ENCODE measurements at regions not wholly inside any gene's neighbourhood (a gene's known extent, or its start where the extent isn't known, plus 50 kb on each side); places are given as distances from the start of the nearest gene placed in this dataset.

- DNase-seq, result no peak
These were observed 109.3 kb upstream of the NUDT6 start for GRCh38 chr4:123031664-123032063.

- no peak for DNase-seq
These were observed 111.6 kb upstream of the NUDT6 start for GRCh38 chr4:123034023-123034422.

GRCh38 chr4:123035239-123035638 lies 112.8 kb upstream of the NUDT6 start:
- DNase-seq, result no peak

GRCh38 chr4:123037804-123038203 lies 115.4 kb upstream of the NUDT6 start:
- no peak for DNase-seq

- DNase-seq, result no peak
These were observed 119.7 kb upstream of the NUDT6 start for GRCh38 chr4:123042095-123042494.

GRCh38 chr4:123043013-123043412 lies 120.6 kb upstream of the NUDT6 start:
- no peak for DNase-seq

GRCh38 chr4:123043793-123044425 lies 121.5 kb upstream of the NUDT6 start:
- DNase-seq, result no peak

GRCh38 chr4:123046096-123046495 lies 123.7 kb upstream of the NUDT6 start:
- DNase-seq, result no peak

- DNase-seq, result no peak
These were observed 127.6 kb upstream of the NUDT6 start for GRCh38 chr4:123050018-123050417.

- no peak for DNase-seq
These were observed 129.6 kb upstream of the NUDT6 start for GRCh38 chr4:123052007-123052406.

GRCh38 chr4:123055943-123056342 lies 133.5 kb upstream of the NUDT6 start:
- no peak for DNase-seq

GRCh38 chr4:123060039-123060770 lies 137.8 kb upstream of the NUDT6 start:
- DNase-seq, result no peak

- no peak for DNase-seq
These were observed 142.0 kb upstream of the NUDT6 start for GRCh38 chr4:123064390-123064789.

- no peak for DNase-seq
These were observed 145.7 kb upstream of the NUDT6 start for GRCh38 chr4:123068081-123068480.

- no peak for DNase-seq
These were observed 149.7 kb upstream of the NUDT6 start for GRCh38 chr4:123072060-123072459.

- no peak for DNase-seq
These were observed 151.3 kb upstream of the NUDT6 start for GRCh38 chr4:123073650-123074049.

- DNase-seq, result no peak
These were observed 154.9 kb upstream of the NUDT6 start for GRCh38 chr4:123077330-123077729.

GRCh38 chr4:123081971-123082370 lies 159.6 kb upstream of the NUDT6 start:
- DNase-seq, result no peak

GRCh38 chr4:123083646-123084045 lies 161.2 kb upstream of the NUDT6 start:
- no peak for DNase-seq

- DNase-seq, result no peak
These were observed 166.1 kb upstream of the NUDT6 start for GRCh38 chr4:123088501-123088900.

GRCh38 chr4:123090886-123091285 lies 168.5 kb upstream of the NUDT6 start:
- no peak for DNase-seq

- DNase-seq, result no peak
These were observed 170.2 kb upstream of the NUDT6 start for GRCh38 chr4:123092586-123092985.

GRCh38 chr4:123093236-123093635 lies 170.8 kb upstream of the NUDT6 start:
- peak in 1 of 2 experiments; percentile 27 for DNase-seq

GRCh38 chr4:123096038-123096437 lies 173.6 kb upstream of the NUDT6 start:
- DNase-seq, result peak; percentile 2 to 64
